GM12872 (cell line): ENCODE measurements at regions not wholly inside any gene's neighbourhood (a gene's known extent, or its start where the extent isn't known, plus 50 kb on each side); places are given as distances from the start of the nearest gene placed in this dataset.

Experiments used
- TF ChIP-seq, protein P1 (sequence below): IDR thresholded peaks from 3 replicates; pipeline ENCODE4 v1.5.1; 2011; ENCODE audit warnings: low read depth, mild to moderate bottlenecking, low read length, moderate library complexity; ENCODE audit not compliant: insufficient read depth

DNA sequence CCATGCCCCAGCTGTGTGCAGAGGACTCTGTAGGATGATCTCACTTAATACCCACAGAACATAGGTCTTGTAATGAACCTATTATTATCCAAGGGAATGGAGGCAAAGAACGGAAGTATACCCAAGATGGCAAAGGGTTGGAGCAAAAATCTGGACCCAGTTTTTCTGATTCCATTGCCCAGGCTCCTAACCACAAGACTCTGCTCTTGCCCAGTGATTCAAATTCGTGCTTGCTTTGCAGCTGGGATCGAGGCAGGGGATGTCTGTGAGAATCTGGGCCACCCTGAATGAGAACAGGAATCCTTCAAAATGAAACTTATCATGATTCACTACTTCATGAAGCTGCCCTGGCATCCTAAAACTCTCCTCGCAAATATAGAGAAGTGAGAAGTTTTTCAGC, 97.5 kb upstream of the KCNJ6 start:
- TF ChIP-seq, protein P1, sequence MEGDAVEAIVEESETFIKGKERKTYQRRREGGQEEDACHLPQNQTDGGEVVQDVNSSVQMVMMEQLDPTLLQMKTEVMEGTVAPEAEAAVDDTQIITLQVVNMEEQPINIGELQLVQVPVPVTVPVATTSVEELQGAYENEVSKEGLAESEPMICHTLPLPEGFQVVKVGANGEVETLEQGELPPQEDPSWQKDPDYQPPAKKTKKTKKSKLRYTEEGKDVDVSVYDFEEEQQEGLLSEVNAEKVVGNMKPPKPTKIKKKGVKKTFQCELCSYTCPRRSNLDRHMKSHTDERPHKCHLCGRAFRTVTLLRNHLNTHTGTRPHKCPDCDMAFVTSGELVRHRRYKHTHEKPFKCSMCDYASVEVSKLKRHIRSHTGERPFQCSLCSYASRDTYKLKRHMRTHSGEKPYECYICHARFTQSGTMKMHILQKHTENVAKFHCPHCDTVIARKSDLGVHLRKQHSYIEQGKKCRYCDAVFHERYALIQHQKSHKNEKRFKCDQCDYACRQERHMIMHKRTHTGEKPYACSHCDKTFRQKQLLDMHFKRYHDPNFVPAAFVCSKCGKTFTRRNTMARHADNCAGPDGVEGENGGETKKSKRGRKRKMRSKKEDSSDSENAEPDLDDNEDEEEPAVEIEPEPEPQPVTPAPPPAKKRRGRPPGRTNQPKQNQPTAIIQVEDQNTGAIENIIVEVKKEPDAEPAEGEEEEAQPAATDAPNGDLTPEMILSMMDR: no peak

DNA sequence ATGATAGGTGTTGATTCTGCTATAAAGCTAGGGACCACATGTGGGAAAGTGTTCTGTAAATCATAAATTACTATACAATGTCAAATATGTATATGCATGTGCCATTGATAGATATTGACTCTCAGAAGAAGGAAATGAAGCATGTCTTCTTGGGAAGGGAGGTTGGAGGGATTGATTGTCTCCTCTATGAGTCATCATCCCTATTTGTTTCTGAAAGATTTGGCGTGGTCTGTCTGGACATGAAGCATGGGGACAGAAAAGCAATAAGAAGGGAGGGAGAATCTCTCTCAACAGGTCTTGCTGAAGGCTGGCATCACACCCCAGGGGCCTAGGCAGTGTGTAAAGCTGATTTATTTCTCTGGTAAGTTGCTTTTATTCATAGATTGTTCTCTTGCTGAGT, 98.0 kb upstream of the KCNJ6 start:
- TF ChIP-seq, protein P1: no peak

DNA sequence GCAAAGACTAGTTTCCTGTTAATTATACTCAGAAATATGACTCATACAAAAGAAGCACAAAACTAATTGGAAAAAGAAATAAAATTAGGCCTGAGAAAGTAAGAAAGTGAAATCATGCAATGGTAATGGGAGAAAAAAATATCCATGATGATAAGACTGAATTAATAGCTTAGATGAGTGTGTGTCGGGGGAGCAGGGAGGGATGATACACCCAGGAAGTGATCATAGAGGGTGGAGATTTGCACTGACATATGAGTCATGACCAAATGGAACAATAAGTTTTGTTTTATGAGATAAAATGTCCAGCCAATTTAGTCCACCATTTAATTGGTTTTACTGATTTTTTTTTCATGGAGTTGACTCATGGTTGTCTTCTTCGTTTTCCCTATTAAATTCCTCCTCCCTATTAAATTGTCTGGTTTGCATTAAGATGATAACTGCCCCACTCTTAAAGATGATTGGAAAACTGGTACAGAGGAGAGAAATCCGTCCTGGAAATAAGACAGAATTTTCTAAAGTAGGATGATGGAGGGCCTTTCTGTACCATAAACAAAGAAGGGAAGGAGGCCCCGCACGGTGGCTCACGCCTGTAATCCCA, 111.7 kb upstream of the KCNJ6 start:
- TF ChIP-seq, protein P1: no peak

DNA sequence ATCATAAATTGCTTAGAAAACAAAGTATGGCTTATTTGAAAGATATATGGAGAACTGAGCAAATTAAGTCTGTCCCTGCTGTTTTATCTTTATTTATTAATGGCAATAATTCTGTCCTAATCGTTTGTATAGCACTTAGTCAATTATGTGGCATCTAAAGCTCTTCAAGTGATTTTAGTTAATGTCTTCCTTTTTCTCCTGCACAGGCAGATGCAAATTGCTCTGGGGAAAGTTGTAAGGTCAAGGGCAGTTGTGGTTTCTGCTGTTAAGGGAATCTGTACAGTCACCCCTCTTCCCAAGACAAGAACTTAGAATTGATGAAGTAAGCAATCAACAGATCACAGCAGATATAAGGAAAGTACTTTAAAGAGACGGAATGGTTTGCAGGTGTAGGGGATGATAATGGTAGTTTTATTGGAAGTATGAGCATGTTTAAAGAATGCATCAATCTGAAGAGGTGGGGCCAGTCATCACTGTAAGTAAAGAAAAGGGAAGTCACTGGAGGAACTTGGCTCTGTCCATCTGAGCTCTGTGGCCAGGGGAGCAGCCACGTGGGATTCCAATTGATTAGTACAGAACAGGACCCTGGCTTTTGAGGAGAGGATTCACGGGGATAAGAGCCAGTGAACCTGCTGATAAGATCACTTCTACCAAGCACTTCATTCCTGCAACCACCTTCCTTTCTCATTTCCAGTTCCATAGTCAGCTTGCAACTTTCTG, 116.0 kb upstream of the KCNJ6 start:
- TF ChIP-seq, protein P1: no peak

DNA sequence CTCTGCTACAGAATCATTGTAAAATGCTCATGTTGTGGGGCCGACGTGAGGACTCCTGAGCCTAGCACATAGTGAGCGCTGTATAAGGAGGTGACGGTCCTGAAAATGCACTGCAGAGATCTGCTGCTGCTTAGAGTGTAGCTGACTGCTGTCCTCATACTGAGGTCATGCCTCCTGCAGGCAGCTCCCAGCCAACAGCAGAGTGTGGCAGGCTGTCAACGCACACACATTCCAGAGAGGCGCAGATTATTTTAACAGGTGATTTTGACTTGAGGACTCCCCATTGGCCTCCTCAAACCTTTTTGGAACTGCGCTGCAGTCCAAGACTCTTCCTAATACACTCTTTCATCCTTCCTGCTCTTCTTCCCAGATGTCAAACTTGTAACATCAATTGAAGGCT, 119.8 kb upstream of the KCNJ6 start:
- TF ChIP-seq, protein P1: no peak

DNA sequence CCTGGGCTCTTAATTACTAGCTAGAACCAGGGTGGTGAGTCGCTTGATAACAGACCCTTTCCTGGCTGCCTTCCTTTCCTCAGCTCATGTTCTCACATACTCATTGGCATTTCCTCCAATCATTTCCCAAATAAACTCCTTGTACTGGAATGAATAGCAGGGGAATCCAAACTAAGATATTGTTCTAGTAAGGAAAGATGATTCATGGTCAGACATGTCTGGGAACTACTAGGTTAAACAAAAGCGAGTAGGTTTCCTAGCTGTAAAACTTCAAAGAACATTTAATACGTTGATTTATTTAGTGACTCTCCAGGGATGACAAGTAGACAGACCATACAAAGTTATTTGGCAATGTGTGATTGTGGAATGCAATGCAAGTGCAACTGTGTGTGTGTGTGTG, 121.2 kb upstream of the KCNJ6 start:
- TF ChIP-seq, protein P1: no peak

DNA sequence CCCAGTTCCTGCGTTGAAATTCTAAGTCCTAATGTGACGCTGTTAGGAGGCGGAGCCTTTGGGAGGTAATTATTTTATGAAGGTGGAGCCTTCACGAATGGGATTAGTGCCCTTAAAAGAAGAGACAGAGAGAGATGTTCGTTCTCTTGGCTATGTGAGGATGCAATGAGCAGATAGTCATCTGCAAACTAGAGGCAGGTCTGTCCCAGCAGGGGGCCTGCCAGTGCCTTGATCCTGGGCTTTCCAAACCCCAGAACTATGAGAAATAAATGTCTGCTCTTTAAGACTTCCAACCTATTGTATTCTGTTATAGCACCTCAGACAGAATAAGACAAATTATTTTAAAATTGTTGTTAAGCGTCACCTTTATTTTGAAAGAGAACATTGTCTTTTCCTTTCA, 123.1 kb upstream of the KCNJ6 start:
- TF ChIP-seq, protein P1: no peak
